NCI-H510A treated with DMSO at 0.1 percent for 48 hours (cell line): ENCODE measurements at regions not wholly inside any gene's neighbourhood (a gene's known extent, or its start where the extent isn't known, plus 50 kb on each side); places are given as distances from the start of the nearest gene placed in this dataset.
"Not testable (repeated sequence)": the region's sequence is repeated elsewhere in the genome, so short reads cannot be mapped to it uniquely, and the experiment has no call there.

Experiments used
- DNase-seq: peaks from one replicate; lab custom pipeline; 2025; lab: John Stamatoyannopoulos, UW

DNA sequence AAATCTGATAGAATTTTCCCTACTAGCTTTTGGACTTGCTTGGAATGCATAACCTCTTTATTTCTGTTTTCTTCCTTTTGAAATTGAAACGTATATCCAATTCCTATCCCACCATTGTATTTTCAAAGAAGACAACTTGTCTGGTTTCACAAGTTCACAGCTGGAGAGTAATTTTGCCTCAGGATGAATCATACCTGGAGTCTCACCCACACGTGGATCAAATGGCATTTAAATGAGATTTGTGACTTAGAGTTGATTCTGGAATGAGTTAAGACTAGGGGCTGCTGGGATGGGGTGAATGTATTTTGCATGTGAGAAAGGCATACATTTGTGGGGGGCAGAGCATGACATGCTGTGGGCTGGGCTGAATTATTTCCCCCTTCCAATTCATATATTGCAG is 516.5 kb upstream of the MGAT4C start:
- no peak for DNase-seq

GRCh38 chr12:86770871-86771270 is 514.7 kb upstream of the MGAT4C start:
- DNase-seq, result no peak

DNA sequence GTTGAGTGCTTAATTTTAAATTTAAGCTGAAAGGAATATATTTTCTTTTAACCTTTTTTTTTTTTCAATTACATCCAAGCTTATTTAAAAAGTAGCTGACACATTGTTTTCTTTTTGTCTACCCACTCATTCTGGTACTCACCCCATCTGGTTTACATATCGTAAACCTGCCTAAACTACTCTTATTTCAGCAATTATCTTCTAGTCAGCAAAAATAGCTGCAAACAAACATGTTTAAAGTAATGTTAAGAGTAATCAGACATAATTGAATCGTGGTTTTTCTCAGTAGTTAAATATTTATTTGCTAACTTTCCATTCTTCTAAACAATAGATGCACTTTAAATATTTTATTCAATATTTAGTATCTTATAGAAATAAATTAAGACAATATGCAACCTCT is 492.7 kb upstream of the MGAT4C start:
- DNase-seq, result no peak

DNA sequence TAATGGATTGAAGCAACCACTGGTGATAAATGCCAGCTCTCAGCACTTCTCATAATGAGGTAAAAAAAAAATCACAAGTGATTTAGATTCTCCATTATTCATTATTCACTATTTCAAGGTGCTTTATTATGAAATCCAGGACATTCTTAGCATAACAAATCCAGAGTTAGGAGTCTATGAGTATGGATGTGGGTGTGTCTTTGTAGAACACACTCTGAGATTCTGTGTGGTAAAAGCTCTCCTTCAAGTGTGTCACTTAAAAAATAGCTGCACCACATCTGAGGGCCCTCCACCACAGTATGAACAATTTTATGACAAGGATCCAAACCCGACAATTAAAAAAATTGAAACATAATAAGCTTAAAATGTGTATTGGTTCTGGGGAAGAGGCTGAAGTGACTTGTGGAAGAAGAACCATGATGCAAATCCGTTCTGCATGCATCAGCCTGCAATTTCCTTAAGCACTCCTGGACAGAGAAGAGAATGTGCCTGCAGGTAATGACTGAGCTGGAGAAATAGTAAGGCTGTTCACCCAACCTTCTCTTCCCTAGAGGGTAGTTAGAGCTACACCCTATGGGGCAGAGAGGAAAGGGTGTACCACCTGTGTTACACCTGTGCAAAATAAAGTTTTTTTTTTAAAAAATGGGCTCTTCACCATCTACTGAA is 488.5 kb upstream of the MGAT4C start:
- DNase-seq, result no peak

- DNase-seq, result no peak
These were observed 487.8 kb upstream of the MGAT4C start for GRCh38 chr12:86743875-86744536.

DNA sequence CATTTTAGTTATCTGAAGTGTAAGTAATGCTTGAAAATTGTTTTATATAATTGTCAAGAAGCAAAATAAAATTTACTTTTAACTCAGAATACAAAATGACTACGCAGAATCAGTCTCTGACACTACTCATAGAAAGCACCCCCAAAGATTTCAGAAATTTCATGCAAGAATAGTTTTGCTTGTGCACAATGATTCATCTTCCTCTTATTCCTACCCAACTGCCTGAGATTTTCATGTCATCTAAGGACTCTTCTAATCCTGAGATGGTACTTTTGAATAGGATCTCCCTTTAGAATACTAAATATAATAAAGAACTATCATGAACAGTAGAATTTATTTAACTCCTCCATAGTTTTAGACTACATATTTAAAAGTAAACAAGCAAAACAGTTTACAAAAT is 485.3 kb upstream of the MGAT4C start:
- DNase-seq, result no peak

GRCh38 chr12:86735851-86736250 is 479.7 kb upstream of the MGAT4C start:
- DNase-seq, result no peak

DNA sequence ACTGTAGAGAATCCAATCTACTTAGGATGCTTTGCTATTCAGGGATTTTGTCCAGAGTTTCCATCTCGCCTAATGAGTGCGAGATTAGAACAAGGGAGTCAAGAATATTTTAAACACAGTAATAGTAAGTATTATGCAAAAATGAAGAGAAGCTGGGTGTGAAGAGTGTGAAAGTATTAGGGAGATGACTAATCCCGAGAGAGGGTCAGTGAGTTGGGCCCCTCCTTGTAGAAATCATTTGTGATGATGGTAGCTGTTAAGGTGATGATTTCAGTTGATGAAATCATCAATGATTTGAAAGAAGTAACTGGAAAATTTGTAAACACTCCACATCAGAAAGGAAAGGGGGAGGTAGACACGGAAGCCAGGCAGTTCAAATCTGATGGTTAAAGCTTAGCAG is 478.9 kb upstream of the MGAT4C start:
- no peak for DNase-seq

- no peak for DNase-seq
These were observed 474.0 kb upstream of the MGAT4C start for GRCh38 chr12:86730233-86730632.

- DNase-seq, result peak; percentile 28
These were observed 473.5 kb upstream of the MGAT4C start for GRCh38 chr12:86729739-86730138.

DNA sequence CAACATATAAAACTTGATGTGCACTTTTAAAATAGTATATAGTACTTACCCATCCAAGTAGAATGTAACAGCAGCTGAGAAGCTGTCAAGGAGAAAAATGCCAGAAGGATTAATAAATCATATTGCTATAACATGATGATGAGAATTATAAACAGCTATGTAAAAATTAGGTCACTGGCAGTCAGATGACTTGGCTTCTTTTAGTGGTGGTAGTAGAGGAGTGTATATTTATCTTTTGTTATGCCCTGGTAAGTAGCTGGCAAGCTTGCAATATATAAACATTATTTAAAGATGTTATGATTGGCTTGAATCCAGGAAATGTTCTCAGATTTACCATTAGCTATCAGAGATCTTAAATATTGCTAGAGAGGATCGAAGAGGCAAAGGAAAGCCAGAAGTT is 471.0 kb upstream of the MGAT4C start:
- DNase-seq, result peak; percentile 80

DNA sequence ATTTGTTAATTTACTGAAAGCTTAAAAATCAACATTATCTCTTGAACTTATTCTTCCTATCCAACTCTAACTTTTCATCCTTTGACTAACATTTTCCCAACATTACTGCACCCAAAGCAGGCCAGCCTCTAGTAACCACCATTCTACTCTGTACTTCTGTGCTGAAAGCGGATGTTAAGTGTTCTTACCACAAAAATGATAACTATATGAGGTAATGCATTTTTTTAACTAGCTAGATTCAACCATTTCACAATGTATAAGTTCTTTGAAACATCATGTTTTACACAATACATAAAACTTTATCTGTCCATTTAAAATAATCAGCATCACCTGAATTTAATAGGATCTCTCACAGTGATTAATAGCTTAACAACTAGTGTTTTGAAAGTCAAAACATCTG is 468.5 kb upstream of the MGAT4C start:
- no peak for DNase-seq

- no peak for DNase-seq
These were observed 467.1 kb upstream of the MGAT4C start for GRCh38 chr12:86723326-86723725.

GRCh38 chr12:86721713-86722397 is 465.7 kb upstream of the MGAT4C start:
- peak; percentile 80 for DNase-seq

- DNase-seq, result no peak
These were observed 463.2 kb upstream of the MGAT4C start for GRCh38 chr12:86719381-86719780.

GRCh38 chr12:86713121-86713520 is 456.9 kb upstream of the MGAT4C start:
- no peak for DNase-seq

DNA sequence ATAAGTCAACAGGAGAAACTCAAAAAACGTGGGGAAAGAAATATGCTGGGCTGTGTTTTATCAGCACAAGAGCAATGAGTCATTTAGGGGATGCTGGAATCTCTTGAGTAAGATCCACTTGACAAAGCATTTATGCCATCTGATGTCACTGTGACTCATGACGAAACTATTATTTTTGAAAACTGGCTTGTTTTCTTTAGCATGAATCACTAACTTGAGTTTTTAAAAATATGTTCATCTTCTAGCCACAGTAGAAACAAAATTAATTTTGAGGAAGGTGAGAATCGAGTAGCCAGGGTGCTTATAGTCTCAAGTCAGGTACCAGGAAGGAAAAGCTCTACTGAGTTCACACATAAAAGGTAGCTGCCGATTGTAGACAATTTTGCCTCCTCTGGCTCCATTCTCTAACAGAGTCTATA is 456.2 kb upstream of the MGAT4C start:
- no peak for DNase-seq

DNA sequence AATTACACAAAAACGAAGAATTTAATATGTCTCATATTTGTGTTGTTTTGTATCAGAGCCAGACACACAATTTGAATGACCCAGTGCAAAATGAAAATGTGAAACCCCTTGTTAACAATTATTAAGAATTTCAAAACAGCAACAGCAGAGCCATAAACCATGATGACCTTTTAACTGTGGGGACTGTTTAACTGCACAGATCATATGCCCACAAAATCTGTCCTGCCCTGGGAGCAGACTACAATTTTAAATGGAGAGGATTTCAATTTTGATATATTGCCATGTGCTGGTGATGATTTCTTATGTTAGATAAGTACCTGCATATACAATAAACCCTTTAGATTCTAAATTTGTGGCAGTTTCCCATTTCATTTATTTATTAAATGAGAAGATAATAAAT is 455.5 kb upstream of the MGAT4C start:
- DNase-seq, result no peak

DNA sequence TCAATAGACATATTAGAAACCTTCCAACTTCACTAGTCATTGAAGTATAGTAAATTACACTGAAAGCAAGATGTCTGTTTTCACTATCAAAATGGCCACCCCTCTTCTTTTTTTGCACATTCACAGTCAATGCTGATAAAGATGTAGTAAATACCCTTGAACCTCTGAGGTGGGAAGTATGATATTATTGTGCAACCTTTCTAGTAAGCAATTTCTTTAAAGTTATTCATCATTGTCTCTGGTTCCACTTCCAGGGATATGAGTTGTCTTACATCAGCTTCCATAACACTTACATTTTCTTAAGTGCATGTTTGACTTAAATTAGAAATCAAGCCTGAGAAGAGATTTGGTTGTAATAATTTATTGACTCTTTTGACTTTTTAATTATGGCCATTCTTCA is 453.9 kb upstream of the MGAT4C start:
- no peak for DNase-seq

- not testable (repeated sequence) for DNase-seq
These were observed 452.8 kb upstream of the MGAT4C start for GRCh38 chr12:86709017-86709416.

DNA sequence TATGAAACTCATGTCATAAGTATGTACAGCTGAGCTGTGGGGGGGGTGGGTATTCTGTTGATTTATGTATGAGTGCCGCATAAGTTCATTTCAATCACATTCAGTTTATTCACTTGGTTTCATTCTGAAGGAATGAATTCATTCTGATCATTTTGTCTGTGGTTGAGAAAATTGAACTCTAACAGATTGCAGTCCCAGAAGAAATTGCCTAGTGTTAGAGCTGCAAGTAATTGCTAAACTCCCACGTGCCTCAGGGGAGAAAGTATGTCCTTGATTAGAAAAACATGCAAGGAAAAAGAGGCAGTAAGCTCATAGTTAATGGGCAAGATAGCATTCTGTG is 442.4 kb upstream of the MGAT4C start:
- no peak for DNase-seq

GRCh38 chr12:86697916-86698640 is 441.9 kb upstream of the MGAT4C start:
- no peak for DNase-seq
